Loucy (cell line): ENCODE measurements at regions not wholly inside any gene's neighbourhood (a gene's known extent, or its start where the extent isn't known, plus 50 kb on each side); places are given as distances from the start of the nearest gene placed in this dataset.

Experiments
- EZH2phosphoT487 ChIP-seq: fragments of 200-600 bp; IDR thresholded peaks from 2 replicates; pipeline ENCODE4 v1.6.1; 2018; ENCODE audit warnings: antibody characterized with exemption, mild to moderate bottlenecking, moderate library complexity, borderline replicate concordance
- TF ChIP-seq, protein P1 (sequence below): fragments of 200-600 bp; sonication (generic); conservative IDR thresholded peaks from 2 replicates; pipeline ENCODE4 v1.5.1; 2014; ENCODE audit warnings: mild to moderate bottlenecking, antibody characterized with exemption, low read length

DNA sequence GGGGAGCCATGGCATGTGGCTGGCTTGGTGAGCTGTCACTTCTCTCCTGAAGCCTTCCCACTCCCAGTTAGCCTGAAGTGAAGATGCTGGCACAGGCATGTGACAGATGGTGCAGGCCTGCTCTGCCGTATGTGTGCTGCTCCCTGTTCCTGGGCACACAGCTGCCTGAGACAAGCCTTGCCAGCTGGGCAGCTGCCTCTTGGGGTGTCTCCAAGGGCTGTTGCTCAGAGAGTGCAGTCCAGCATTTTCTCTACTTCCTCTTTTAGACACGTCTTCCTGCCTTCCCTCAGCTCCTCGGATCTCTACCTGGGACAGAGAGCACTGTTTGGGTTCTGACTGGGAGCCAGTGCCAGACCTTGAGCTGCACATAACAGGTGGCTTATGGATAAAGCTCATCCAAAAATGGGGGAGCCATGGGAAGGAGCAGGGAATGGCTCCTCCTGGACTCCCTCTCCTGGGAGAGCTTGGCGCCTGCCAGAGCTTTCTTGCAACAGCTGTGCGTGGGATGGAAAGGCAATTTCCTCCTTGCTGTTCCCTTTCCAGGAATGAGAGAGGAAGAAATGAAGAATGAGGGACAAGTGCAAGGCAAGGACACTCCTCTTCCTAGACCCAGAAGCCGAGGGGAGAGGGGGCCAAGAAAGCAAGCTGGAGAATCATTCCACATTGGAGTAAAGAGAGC lies 132.9 kb downstream of the MSL3 start:
- TF ChIP-seq, protein P1, sequence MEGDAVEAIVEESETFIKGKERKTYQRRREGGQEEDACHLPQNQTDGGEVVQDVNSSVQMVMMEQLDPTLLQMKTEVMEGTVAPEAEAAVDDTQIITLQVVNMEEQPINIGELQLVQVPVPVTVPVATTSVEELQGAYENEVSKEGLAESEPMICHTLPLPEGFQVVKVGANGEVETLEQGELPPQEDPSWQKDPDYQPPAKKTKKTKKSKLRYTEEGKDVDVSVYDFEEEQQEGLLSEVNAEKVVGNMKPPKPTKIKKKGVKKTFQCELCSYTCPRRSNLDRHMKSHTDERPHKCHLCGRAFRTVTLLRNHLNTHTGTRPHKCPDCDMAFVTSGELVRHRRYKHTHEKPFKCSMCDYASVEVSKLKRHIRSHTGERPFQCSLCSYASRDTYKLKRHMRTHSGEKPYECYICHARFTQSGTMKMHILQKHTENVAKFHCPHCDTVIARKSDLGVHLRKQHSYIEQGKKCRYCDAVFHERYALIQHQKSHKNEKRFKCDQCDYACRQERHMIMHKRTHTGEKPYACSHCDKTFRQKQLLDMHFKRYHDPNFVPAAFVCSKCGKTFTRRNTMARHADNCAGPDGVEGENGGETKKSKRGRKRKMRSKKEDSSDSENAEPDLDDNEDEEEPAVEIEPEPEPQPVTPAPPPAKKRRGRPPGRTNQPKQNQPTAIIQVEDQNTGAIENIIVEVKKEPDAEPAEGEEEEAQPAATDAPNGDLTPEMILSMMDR, result no peak
- TF ChIP-seq EZH2phosphoT487, result no peak
